ENCODE measurements at regions not wholly inside any gene's neighbourhood (a gene's known extent, or its start where the extent isn't known, plus 50 kb on each side); places are given as distances from the start of the nearest gene placed in this dataset.

GRCh38 chr6:153801917-153802316 is 237.1 kb upstream of the OPRM1 start:
- DNase-seq (ENCODE audit: low spot score): no peak

DNA sequence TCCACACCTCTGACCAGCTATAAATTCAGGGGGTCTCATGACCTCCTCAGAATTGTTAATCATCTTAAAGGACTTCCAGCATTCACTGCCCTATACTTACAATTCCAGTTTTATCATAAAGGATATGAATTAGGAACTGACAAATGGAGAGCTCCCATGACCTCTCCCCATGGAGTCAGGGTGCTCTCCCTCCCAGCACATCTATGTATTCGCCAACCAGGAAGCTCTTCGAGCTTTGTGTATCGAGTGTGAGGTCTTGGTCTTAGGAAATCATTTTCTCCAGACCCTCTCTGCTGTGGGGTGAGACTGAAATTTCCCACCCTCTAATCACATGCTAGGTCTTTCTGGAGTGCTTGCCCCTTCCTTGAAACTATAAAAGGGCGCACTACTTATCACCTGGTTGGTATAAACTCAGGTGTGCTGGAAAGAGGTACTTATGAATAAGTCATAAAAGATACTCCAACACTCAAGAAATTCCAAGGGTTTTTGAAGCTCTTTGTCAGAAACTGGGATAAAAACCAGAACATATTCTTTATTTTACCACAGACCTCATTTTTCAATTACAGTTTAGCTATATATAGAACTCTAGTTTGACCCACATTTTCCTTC is 238.4 kb upstream of the OPRM1 start:
- DNase-seq (ENCODE audit: low spot score): no peak
- intact Hi-C loops (cut with DNase I): no loop called here

More at GRCh38 chr6:153801917-153802316, 237.1 kb upstream of the OPRM1 start:
- intact Hi-C loops (cut with DNase I): no loop called here

- DNase-seq (ENCODE audit: low spot score): no peak
- intact Hi-C loops (cut with DNase I): no loop called here
These were observed 248.1 kb upstream of the OPRM1 start for GRCh38 chr6:153790876-153791473.

- intact Hi-C loops (cut with DNase I): no loop called here
- no peak for DNase-seq (ENCODE audit: low spot score)
These were observed 249.0 kb upstream of the OPRM1 start for GRCh38 chr6:153790048-153790447.

- intact Hi-C loops (cut with DNase I): no loop called here
- no peak for DNase-seq (ENCODE audit: low spot score)
These were observed 251.8 kb upstream of the OPRM1 start for GRCh38 chr6:153787341-153787606.

- intact Hi-C loops (cut with DNase I): no loop called here
- no peak for DNase-seq (ENCODE audit: low spot score)
These were observed 257.7 kb upstream of the OPRM1 start for GRCh38 chr6:153781306-153781705.

GRCh38 chr6:153780011-153780410 is 259.0 kb upstream of the OPRM1 start:
- intact Hi-C loops (cut with DNase I): no loop called here

DNA sequence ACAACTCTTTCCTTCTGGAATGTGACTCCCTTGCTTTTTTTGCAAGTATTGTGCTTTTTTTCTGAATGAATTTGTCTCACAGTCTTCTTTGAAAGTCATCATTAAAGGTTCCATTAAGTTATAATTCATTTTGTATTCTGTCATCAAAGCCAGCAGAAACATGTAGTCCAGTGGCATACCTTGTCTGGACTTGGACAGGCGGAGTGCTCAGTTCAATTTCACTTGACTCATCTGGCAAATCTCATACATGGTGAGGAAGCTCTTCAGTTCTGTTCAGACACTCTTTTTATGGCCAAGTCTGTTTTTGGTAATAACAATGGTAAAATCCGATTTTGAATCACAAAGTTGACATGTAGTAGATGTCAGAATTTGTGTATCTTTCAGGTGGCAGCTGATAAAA is 260.8 kb upstream of the OPRM1 start:
- no peak for DNase-seq (ENCODE audit: low spot score)
- intact Hi-C loops (cut with DNase I): no loop called here

More at GRCh38 chr6:153780011-153780410, 259.0 kb upstream of the OPRM1 start:
- DNase-seq (ENCODE audit: low spot score): no peak

DNA sequence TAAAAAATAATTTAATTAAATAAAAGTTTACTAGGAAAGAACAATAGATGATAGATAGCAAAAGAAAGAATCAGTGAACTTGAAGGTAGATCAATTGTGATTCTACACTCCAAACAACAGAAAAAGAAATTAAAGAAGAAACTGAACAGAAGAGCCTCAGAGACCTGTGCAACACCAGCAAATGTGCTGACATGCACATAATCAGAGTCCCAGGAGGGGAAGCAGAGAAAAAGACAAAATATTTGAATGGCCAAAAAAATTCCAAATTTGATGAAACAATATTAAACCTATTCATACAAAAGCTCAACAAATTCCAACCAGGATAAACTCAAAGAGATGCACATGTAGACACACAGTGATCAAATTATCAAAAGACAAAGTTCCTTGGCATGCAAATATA is 267.5 kb upstream of the OPRM1 start:
- intact Hi-C loops (cut with DNase I): no loop called here
- DNase-seq (ENCODE audit: low spot score): no peak

DNA sequence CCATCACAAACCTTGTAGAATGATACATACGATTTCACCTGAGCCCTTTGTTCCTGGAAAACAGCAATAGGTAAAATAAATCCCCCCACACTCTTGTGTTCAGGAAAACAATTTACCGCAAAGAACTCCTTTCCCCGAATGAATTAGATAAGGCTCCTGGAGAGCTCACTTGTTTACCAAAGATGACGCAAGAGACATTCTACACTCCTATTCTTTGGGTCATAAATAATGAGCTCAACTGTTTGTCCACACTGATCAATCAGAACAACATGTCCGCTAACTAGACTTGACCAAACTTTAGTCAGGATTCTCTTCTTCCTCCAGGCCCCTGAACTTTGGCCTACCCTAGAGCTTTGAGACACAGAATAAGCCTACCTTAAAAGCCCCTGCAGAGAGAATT is 271.9 kb upstream of the OPRM1 start:
- no peak for DNase-seq (ENCODE audit: low spot score)
- intact Hi-C loops (cut with DNase I): no loop called here

DNA sequence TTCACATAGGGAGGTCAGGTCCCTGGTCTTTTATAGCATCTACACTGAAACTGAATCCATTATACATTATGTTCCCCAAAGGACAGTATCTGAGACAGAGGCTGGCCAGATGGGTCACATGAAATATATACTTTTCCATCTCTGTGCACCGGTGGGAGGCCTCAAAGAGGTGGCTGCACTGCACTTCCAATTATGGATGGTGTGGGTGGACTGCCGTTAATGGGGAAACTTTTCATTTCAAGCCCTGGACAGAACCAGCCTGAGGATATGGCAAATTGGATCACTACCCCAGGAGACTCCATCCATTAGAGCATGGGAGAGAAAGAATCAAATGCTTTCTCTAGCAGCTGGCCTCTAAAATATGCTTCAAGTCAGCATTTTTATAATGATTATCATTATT is 280.5 kb upstream of the OPRM1 start:
- intact Hi-C loops (cut with DNase I): no loop called here
- DNase-seq (ENCODE audit: low spot score): no peak

DNA sequence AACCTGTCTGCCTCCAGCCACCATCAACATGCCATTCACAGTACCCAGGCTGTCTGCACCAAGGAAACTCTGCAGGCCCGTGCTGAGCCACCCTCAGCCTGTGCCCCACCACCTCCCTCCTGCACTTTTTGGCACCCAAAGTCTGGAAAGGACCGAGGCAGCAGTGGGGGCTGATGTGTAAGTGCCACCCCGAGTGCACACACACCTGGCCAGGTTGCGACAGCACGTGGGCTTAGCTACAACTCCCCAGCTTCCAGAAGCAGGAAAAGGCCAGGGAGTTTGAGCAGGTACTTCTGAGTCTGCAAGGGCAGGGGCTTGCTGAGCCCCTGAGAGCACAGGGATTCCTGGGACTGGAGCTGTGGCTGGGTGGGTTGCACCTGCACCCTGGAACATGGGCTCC is 303.3 kb upstream of the OPRM1 start:
- intact Hi-C loops (cut with DNase I): no loop called here
- no peak for DNase-seq (ENCODE audit: low spot score)

- intact Hi-C loops (cut with DNase I): no loop called here
- DNase-seq (ENCODE audit: low spot score): no peak
These were observed 309.9 kb upstream of the OPRM1 start for GRCh38 chr6:153729189-153729588.

DNA sequence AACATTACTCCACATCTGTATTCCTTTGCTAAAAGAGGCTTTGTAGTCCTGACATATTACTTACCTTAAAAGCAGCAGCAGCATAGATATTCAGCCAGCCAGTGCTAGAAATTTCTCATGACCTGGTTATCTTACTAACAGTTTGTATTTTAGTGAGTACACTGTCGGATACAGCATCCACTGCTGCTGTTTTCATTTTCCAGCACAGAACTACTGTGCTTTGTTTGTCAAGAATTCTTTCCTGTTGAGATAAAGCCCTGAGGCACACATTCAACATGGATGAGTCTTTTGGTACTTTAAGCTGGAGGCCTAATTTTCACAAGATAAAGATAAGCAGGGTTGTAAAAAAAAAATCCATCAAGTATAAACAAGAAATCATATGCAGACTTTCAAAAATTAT is 311.2 kb upstream of the OPRM1 start:
- no peak for DNase-seq (ENCODE audit: low spot score)
- intact Hi-C loops (cut with DNase I): no loop called here

DNA sequence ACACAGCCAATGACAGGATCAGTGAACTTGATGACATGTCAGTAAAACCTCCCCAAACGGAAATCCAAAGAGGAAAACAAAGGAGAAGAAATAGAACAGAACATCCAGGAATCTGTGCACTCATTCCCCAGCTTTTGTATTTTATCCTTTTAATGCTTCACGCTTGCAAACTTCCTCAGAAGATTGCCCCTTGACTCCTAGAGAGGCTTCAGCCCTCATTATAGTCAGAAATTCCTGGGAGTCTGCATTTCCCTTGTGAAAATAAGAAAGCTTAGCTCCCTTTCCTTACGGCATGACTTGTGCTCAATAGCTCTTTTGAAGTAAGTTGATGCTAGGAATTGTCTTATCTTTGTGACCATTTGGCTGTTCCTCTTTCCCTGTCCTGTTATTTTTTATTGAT is 313.6 kb upstream of the OPRM1 start:
- DNase-seq (ENCODE audit: low spot score): no peak
- intact Hi-C loops (cut with DNase I): no loop called here

DNA sequence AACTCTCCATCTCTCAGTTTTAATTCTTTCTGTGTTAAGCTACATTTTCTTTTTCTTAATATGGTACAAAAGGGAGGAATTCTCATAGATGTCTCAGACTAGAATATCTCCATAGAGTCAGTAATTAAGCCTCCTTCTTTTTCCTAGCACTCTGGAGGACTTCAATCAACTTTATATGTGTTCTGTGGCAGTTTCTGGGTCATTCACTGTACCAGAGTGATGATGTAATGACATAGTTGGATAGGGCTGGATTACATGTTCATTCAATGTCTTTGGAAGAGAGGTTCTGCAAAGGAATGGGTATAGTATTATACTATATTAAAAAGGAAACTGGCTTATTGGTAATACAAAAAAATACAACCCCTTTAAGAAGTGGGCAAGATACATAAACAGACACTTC is 318.3 kb upstream of the OPRM1 start:
- intact Hi-C loops (cut with DNase I): no loop called here
- no peak for DNase-seq (ENCODE audit: low spot score)

GRCh38 chr6:153705429-153705828 is 333.6 kb upstream of the OPRM1 start:
- DNase-seq (ENCODE audit: low spot score): no peak
- intact Hi-C loops (cut with DNase I): no loop called here

DNA sequence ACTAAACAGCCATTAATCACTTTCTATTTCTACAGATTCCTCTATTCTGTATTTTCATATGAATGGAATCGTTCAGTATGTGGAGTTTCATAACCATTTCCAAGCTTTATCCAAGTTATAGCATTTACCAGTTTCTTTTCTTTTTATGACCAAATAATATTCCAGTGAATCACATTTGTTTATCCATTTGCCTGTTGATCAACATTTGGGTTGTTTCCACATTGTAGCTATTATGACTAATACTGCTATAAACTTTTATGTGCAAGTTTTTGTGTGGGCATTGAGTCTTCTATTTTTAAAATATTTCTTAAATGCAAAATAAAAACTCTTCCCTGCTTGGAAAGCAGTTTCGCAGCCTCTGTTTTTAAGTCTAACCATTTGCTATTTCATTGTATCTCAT is 336.4 kb upstream of the OPRM1 start:
- no peak for DNase-seq (ENCODE audit: low spot score)
- intact Hi-C loops (cut with DNase I): no loop called here

GRCh38 chr6:153698637-153699036 is 340.4 kb upstream of the OPRM1 start:
- intact Hi-C loops (cut with DNase I): no loop called here

GRCh38 chr6:153698001-153698400 is 341.0 kb upstream of the OPRM1 start:
- intact Hi-C loops (cut with DNase I): no loop called here
- DNase-seq (ENCODE audit: low spot score): no peak

More at GRCh38 chr6:153698637-153699036, 340.4 kb upstream of the OPRM1 start:
- DNase-seq (ENCODE audit: low spot score): no peak

DNA sequence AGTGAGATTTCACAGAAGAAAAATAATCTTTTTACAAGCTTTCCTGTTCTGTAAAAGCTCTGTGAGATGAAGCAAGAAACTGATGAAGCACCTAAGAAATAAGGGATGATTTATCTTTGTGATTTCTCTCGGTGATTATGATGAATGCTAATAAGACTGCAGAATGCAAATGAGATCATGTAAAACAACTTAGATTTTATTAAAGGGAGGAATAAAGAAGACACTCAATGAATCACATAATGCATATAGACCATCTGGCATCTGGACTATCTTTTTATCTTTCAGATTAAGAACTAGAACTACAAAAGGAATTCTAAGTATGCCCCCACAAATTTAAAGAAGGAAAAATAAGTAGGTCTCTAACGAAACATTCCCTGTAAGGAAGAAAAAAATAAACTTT is 361.5 kb upstream of the OPRM1 start:
- no peak for DNase-seq (ENCODE audit: low spot score)
- intact Hi-C loops (cut with DNase I): no loop called here

GRCh38 chr6:153673750-153674149 is 365.3 kb upstream of the OPRM1 start:
- DNase-seq (ENCODE audit: low spot score): no peak
- intact Hi-C loops (cut with DNase I): no loop called here

Data from cardiac septum (tissue), 1 donor.